Neuronal stem cell (in vitro differentiated cells): ENCODE measurements at regions not wholly inside any gene's neighbourhood (a gene's known extent, or its start where the extent isn't known, plus 50 kb on each side); places are given as distances from the start of the nearest gene placed in this dataset.

Experiments used
- DNase-seq: peaks from one replicate; pipeline ENCODE4 v3.0.0-alpha.2; 2013; ENCODE audit warnings: low spot score
- H2AFZ ChIP-seq: one replicate; pipeline ENCODE4 v1.6.1; 2013; ENCODE audit warnings: mild to moderate bottlenecking, low read length, inconsistent platforms
- H2AK5ac ChIP-seq: 2 replicates; pipeline ENCODE4 v1.6.1; 2013; ENCODE audit warnings: low read depth, mild to moderate bottlenecking, inconsistent platforms, low read length, moderate library complexity, mixed read lengths
- H2BK120ac ChIP-seq: 2 replicates; pipeline ENCODE4 v1.6.1; 2013; ENCODE audit warnings: low read depth, mild to moderate bottlenecking, inconsistent platforms, low read length, moderate library complexity, mixed read lengths
- H2BK12ac ChIP-seq: one replicate; pipeline ENCODE4 v1.6.1; 2013; ENCODE audit warnings: low read length, inconsistent platforms
- H2BK15ac ChIP-seq: 2 replicates; pipeline ENCODE4 v1.6.1; 2013; ENCODE audit warnings: mild to moderate bottlenecking, low read length, inconsistent platforms, mixed read lengths
- H2BK5ac ChIP-seq: one replicate; pipeline ENCODE4 v1.6.1; 2013; ENCODE audit warnings: inconsistent platforms, mild to moderate bottlenecking, low read length, moderate library complexity
- H3K14ac ChIP-seq: one replicate; pipeline ENCODE4 v1.6.1; 2013; ENCODE audit warnings: low read length, inconsistent platforms
- H3K18ac ChIP-seq: 2 replicates; pipeline ENCODE4 v1.6.1; 2013; ENCODE audit warnings: low read length, inconsistent platforms
- H3K23ac ChIP-seq: 2 replicates; pipeline ENCODE4 v1.6.1; 2013; ENCODE audit warnings: low read depth, mild to moderate bottlenecking, mixed read lengths, low read length, inconsistent platforms; ENCODE audit not compliant: poor library complexity
- H3K27ac ChIP-seq: replicated peaks from 3 replicates; pipeline ENCODE4 v1.5.1; 2013; ENCODE audit warnings: low read length, inconsistent platforms
- H3K27me3 ChIP-seq, 3 experiments: 2 replicates each; pipeline ENCODE4 v1.6.1; 2013; ENCODE audit warnings: low read length in 3 of 3, mild to moderate bottlenecking in 2 of 3, inconsistent platforms in 1 of 3, low read depth in 1 of 3, mixed read lengths in 1 of 3, moderate library complexity in 1 of 3; ENCODE audit not compliant: control insufficient read depth in 3 of 3, insufficient read depth in 3 of 3
- H3K36me3 ChIP-seq, 2 donors: replicated peaks in 1 of 2; 2 replicates each; pipeline ENCODE4 v1.6.1; 2013; ENCODE audit warnings: low read length in 2 of 2; ENCODE audit not compliant: control insufficient read depth in 2 of 2, insufficient read depth in 2 of 2
- H3K4ac ChIP-seq: 2 replicates; pipeline ENCODE4 v1.6.1; 2013; ENCODE audit warnings: inconsistent platforms, mild to moderate bottlenecking, low read length, moderate library complexity
- H3K4me1 ChIP-seq, 2 donors: 1 replicate in 1 of 2; 2 replicates in 1 of 2; pipeline ENCODE4 v1.6.1; 2013; ENCODE audit warnings: low read length in 2 of 2, low read depth in 1 of 2; ENCODE audit not compliant: control insufficient read depth in 2 of 2, insufficient read depth in 1 of 2
- H3K4me2 ChIP-seq: one replicate; pipeline ENCODE4 v1.6.1; 2013; ENCODE audit warnings: mild to moderate bottlenecking, low read length, inconsistent platforms; ENCODE audit not compliant: insufficient read depth, poor library complexity, severe bottlenecking
- H3K4me3 ChIP-seq, 2 donors: 2 replicates each; pipeline ENCODE4 v1.5.1; 2013; ENCODE audit warnings: low read length in 2 of 2, mild to moderate bottlenecking in 2 of 2, inconsistent platforms in 1 of 2, moderate library complexity in 1 of 2
- H3K79me1 ChIP-seq: one replicate; pipeline ENCODE4 v1.6.1; 2013; ENCODE audit warnings: low read depth, mild to moderate bottlenecking, inconsistent platforms, low read length, moderate library complexity
- H3K9ac ChIP-seq: one replicate; pipeline ENCODE4 v1.6.1; 2013; ENCODE audit warnings: mild to moderate bottlenecking, low read depth, low read length, inconsistent platforms; ENCODE audit not compliant: poor library complexity
- H3K9me3 ChIP-seq, 2 donors: replicated peaks in 1 of 2; 2 replicates each; pipeline versions ENCODE3 to v1.6.1; 2013; ENCODE audit warnings: low read length in 2 of 2, mild to moderate bottlenecking in 2 of 2, inconsistent platforms in 1 of 2, low read depth in 1 of 2, mixed read lengths in 1 of 2, moderate library complexity in 1 of 2; ENCODE audit not compliant: control insufficient read depth in 2 of 2, insufficient read depth in 1 of 2
- H4K8ac ChIP-seq: one replicate; pipeline ENCODE4 v1.6.1; 2013; ENCODE audit warnings: low read depth, mild to moderate bottlenecking, inconsistent platforms, low read length, moderate library complexity
- H4K91ac ChIP-seq: one replicate; pipeline ENCODE4 v1.6.1; 2013; ENCODE audit warnings: low read length, low read depth, mild to moderate bottlenecking, inconsistent platforms; ENCODE audit not compliant: poor library complexity
- WGBS, 2 donors: extraction: QIAGEN DNeasy Blood & Tissue Kit; methylation state at CpG; one replicate each; pipeline ENCODE4 v1.1.7; 2013; ENCODE audit warnings: missing lambda C conversion rate in 2 of 2, mixed read lengths in 1 of 2; ENCODE audit not compliant: insufficient read length in 2 of 2, insufficient replicate concordance in 1 of 2; ENCODE audit errors: extremely low coverage in 2 of 2; 5-methylcytosine and 5-hydroxymethylcytosine counted together

DNA sequence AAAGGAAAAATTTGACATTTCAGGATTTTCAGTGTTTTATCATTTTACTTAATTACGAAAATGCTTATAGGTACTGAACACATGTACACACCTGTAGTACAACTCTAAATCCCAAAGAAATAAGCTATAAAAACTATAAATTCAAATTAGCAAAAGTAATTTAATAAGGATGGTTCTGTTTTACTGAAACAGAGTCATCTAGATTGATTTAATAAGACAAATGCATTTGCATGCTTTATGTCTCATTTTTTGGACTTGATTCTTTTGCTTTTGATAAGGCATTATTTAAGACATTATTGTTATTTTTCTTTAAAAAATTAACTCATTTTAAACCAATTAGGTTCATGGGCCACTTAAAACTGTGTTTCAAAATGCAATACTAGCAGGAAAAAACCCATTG lies 201.2 kb downstream of the PIK3R1 start:
- H3K9me3 ChIP-seq = no peaks in the 10 kb centered on the region
- H2AK5ac ChIP-seq = no peak overlapping the region
- no peaks in the 10 kb centered on the region for H3K27me3 ChIP-seq
- H2BK15ac ChIP-seq = no peak overlapping the region
- H3K27ac ChIP-seq = no peak overlapping the region
- H2AFZ ChIP-seq = no peak overlapping the region
- H3K14ac ChIP-seq = no peak overlapping the region
- no peak overlapping the region for H4K91ac ChIP-seq
- H3K9ac ChIP-seq = no peak overlapping the region
- no peak overlapping the region for H2BK12ac ChIP-seq
- no peak overlapping the region for H3K4ac ChIP-seq
- no peak overlapping the region for H3K4me2 ChIP-seq
- H3K36me3 ChIP-seq = no peaks in the 10 kb centered on the region
- no peak overlapping the region for H3K4me3 ChIP-seq
- no peaks in the 10 kb centered on the region for H3K79me1 ChIP-seq
- no peak overlapping the region for H2BK120ac ChIP-seq
- no peak overlapping the region for H4K8ac ChIP-seq
- no peak overlapping the region for H3K23ac ChIP-seq
- WGBS, 2 donors = no CpG with 5 or more reads among the region's 1 CpG
- no peak for DNase-seq
- peaks cover 4 to 6% of the 10 kb centered on the region in 2 donors for H3K4me1 ChIP-seq
- no peak overlapping the region for H2BK5ac ChIP-seq
- H3K18ac ChIP-seq = no peak overlapping the region

DNA sequence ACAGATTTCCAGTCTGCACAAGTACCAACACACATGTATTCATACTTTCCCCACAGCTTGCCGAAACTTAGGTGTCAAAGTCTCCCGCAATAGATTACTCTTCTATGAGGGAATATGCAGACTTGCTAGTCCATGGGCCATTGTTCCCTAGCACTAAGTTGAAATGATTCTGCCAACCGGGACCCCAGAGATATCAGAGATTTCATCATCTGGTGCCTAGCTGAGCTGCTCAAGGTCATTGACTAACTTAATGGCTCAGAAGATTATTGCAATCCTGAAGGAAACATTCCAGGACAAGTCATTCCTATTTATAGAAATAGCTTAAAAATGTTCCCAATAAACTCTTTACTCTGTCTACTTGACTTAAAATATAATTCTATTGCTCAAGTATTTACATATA lies 202.6 kb downstream of the PIK3R1 start:
- H2BK12ac ChIP-seq = no peak overlapping the region
- no peak overlapping the region for H3K4me2 ChIP-seq
- no peak overlapping the region for H2BK15ac ChIP-seq
- H3K27ac ChIP-seq = no peak overlapping the region
- H2AK5ac ChIP-seq = no peak overlapping the region
- H3K4me1 ChIP-seq = peaks cover 4 to 6% of the 10 kb centered on the region in 2 donors
- H3K79me1 ChIP-seq = no peaks in the 10 kb centered on the region
- no peak overlapping the region for H3K4ac ChIP-seq
- H2BK5ac ChIP-seq = no peak overlapping the region
- H3K36me3 ChIP-seq = no peaks in the 10 kb centered on the region
- no peak overlapping the region for H2BK120ac ChIP-seq
- no peaks in the 10 kb centered on the region for H3K9me3 ChIP-seq
- H3K9ac ChIP-seq = no peak overlapping the region
- no peaks in the 10 kb centered on the region for H3K27me3 ChIP-seq
- no CpG with 5 or more reads among the region's 3 CpGs for WGBS, 2 donors
- H4K91ac ChIP-seq = no peak overlapping the region
- H4K8ac ChIP-seq = no peak overlapping the region
- H3K23ac ChIP-seq = no peak overlapping the region
- H2AFZ ChIP-seq = no peak overlapping the region
- no peak overlapping the region for H3K18ac ChIP-seq
- no peak for DNase-seq
- no peak overlapping the region for H3K4me3 ChIP-seq
- H3K14ac ChIP-seq = no peak overlapping the region

DNA sequence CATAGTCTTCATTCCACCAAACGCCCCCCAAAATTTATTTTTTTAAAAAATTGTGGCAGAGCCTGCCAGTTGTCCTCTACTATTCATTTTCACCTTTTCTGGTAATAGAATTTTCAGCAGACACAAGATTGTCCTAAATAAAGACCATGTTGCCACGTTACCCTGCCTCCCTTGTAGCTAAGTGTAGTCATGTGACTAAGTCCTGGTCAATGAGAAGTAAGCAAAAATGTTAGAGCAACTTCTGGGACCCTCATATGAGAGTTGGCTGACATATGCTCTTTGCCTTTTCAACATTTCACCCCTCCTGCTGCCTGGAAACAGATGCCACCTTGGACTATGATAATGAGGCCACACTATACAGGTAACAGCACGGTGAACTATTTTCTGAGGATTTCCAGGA lies 203.1 kb downstream of the PIK3R1 start:
- H2AK5ac ChIP-seq = no peak overlapping the region
- no peak overlapping the region for H2AFZ ChIP-seq
- H3K27ac ChIP-seq = no peak overlapping the region
- no peak overlapping the region for H3K9ac ChIP-seq
- no peak overlapping the region for H2BK15ac ChIP-seq
- no peak for DNase-seq
- H3K27me3 ChIP-seq = no peaks in the 10 kb centered on the region
- no peak overlapping the region for H3K4me3 ChIP-seq
- no peak overlapping the region for H2BK5ac ChIP-seq
- no peak overlapping the region for H3K4me2 ChIP-seq
- H3K4me1 ChIP-seq = peaks cover 4 to 8% of the 10 kb centered on the region in 2 donors
- H3K79me1 ChIP-seq = no peaks in the 10 kb centered on the region
- WGBS, 2 donors = no CpG with 5 or more reads among the region's 3 CpGs
- no peak overlapping the region for H4K8ac ChIP-seq
- H3K23ac ChIP-seq = no peak overlapping the region
- H3K36me3 ChIP-seq = no peaks in the 10 kb centered on the region
- H4K91ac ChIP-seq = no peak overlapping the region
- H2BK12ac ChIP-seq = no peak overlapping the region
- no peak overlapping the region for H3K14ac ChIP-seq
- H3K18ac ChIP-seq = no peak overlapping the region
- no peak overlapping the region for H3K4ac ChIP-seq
- no peak overlapping the region for H2BK120ac ChIP-seq
- H3K9me3 ChIP-seq = no peaks in the 10 kb centered on the region

DNA sequence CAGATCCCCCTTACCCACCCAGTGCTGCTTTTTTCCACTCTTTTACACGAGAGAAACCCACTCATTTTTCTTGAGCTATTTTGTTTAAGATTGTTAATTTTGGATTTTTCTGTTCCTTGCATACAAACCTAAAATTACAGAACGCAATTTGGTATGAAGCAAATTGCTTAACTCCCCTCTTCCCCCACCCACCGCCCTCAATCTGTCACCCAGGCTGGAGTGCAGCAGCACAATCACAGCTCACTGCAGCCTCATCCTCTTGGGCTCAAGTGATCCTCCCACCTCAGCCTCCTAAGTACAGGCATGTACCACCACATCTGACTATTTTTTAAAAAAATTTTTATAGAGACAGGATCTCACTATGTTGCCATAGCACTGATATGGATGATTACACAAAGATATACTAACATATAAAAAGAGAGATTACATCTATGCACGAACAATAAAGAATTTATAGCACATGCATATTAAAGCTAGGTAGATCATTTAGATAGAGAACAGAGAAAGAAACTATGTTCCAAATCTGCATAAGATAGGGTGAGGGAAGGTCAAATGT lies 203.6 kb downstream of the PIK3R1 start:
- no peaks in the 10 kb centered on the region for H3K27me3 ChIP-seq
- no peak overlapping the region for H2AFZ ChIP-seq
- H3K4me1 ChIP-seq = peaks cover 4 to 8% of the 10 kb centered on the region in 2 donors
- H3K23ac ChIP-seq = no peak overlapping the region
- no peak overlapping the region for H3K4me3 ChIP-seq
- DNase-seq = no peak
- no peak overlapping the region for H3K4ac ChIP-seq
- WGBS, 2 donors = no CpG with 5 or more reads among the region's 4 CpGs
- no peak overlapping the region for H2BK15ac ChIP-seq
- H3K18ac ChIP-seq = no peak overlapping the region
- H2AK5ac ChIP-seq = no peak overlapping the region
- no peak overlapping the region for H3K27ac ChIP-seq
- no peak overlapping the region for H3K9ac ChIP-seq
- no peak overlapping the region for H2BK120ac ChIP-seq
- H3K9me3 ChIP-seq = no peaks in the 10 kb centered on the region
- H2BK12ac ChIP-seq = no peak overlapping the region
- no peaks in the 10 kb centered on the region for H3K79me1 ChIP-seq
- no peak overlapping the region for H3K4me2 ChIP-seq
- H2BK5ac ChIP-seq = no peak overlapping the region
- H4K8ac ChIP-seq = no peak overlapping the region
- H3K36me3 ChIP-seq = no peaks in the 10 kb centered on the region
- H4K91ac ChIP-seq = no peak overlapping the region
- H3K14ac ChIP-seq = no peak overlapping the region
